Hematopoietic multipotent progenitor cell (in vitro differentiated cells): ENCODE measurements at regions not wholly inside any gene's neighbourhood (a gene's known extent, or its start where the extent isn't known, plus 50 kb on each side); places are given as distances from the start of the nearest gene placed in this dataset.

Experiments
- DNase-seq, 3 donors: peaks; one replicate each; pipeline ENCODE4 v3.0.0-alpha.2; 2011 to 2015; ENCODE audit warnings: low read depth in 2 of 3, low spot score in 2 of 3

GRCh38 chr5:139733698-139734538 lies 61.7 kb upstream of the PSD2 start:
- DNase-seq = no peak

- no peak for DNase-seq
Measured at GRCh38 chr5:139734539-139734916, 61.1 kb upstream of the PSD2 start.

GRCh38 chr5:139738193-139739149 lies 57.1 kb upstream of the PSD2 start:
- DNase-seq = no peak

DNA sequence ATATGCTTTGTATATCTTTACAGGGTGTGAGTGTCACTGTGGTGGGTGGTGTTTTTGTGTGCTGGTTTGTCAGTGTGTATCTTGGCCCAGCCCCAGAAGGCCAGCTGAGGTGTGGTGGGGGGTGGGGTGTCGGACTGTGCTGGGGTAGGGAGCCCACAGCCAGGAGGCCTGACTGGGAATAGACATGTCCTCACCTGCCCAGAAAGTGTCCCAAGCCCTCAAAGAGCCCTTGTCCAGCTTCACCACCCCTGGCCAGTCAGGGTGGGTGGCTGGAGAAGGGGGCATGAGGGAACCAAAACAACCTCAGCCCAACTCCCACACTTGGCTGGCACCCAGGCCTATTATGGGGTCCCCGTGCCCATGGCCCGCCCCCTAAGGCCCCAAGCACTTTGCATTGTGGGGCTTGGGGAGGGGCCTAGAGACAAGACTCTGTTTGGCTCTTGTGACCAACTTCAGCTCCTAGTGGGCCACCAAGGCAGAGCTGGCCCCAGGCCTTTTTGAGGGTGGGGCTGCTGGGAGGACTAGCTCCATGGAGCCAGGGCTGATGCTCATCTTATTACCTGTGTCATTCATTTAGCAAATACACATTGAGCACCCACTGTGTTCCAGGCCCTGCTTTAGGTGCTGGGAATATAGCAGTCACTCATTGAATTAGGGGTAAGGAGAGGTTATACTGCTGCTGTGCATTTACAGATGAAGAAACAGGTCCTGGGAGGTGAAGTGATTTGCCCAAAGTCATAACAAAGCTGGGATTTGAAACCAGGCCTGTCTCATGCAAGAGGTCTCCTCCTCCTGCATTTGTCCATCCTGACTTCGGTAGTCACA lies 56.2 kb upstream of the PSD2 start:
- DNase-seq = no peak

DNA sequence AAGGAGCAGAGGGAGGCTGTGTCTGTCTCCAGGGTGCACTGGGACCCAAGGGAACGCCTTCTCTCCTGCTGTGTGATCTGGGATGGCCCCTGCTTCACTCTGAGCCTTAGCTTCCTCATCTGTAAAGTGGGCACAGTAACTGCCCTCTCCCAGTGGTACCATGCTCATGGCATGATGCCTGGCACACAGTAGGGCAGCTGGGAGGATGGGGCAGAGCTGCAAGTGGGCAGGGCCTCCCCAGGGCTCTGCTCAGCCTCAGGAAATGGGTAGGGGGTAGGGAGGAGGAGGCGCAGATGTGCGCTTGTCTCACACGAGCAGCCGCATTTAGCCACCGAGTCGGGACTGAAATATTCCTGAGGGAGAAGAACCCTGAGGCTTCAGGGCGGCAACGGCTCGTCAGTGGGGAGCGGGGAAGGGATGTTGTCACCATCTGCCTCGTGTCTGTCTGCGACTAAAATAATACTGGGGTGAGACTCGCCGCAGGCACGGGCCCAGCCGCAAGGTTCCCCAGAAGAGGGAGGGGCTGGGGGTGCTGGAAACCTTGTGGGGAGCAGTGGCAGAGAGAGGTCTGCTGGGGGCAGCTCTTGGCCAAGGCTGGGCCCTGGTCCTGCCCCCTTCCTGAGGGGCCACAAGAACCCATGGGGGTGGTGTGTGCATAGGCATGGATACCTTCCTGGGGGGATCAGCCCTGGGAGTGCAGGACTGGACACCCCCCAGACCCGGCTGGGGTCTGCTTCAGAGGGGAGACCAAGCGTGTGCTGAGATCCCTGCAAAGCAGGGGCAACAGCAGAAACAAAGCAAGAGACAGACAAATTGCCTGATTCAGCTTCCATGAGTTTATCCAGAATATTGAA lies 55.2 kb upstream of the PSD2 start:
- no peak for DNase-seq

DNA sequence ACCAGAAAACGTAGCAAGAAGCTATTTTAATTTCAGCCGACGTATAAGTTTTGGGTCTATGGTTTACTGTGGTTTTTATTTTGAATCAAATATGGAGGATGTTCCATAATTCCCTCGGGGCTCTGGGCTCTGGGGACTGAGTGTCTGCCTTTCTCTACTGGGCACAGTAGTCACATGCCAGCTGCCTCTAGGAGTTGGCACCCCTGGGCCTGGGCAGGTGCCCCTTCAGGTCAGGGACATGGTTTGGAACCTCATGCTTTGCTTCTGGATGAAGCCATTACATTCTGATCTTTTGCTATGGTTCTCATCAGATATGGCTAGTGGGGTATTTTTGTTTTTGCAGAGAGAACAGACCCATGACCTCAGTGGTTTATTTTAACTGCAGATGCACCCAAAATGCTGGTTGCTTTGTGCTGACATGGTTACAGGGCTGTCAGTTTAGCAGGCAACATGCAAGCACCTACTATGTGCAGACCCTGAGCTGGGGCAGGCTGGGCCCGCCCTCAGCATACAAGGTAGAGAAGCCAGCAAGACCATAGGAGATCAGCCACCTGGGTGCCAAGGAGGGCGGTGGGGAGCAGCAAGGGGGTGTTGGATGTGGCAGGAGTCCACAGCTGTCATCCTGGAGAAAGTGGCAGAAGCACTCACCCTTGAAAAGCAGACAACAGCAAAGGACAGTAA lies 54.5 kb upstream of the PSD2 start:
- no peak for DNase-seq

DNA sequence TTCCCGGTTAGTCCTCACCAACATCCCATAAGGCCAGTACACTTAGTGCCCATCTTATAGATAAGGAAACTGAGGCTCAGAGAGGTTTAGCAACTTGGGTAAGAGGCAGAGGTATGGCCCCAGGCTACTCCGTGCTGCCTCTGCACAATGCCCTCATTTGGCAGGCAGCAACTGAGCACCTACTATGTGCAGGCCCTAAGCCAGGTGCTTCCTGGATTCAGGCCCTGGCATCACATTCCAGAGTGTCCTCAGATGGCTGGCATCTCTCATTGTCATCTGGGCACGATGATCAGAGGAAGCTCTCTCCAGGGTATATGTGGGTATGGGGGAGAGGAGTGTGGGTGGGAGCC lies 53.8 kb upstream of the PSD2 start:
- no peak for DNase-seq

GRCh38 chr5:139742173-139742903 lies 53.3 kb upstream of the PSD2 start:
- no peak for DNase-seq

GRCh38 chr5:139743001-139743771 lies 52.4 kb upstream of the PSD2 start:
- DNase-seq = no peak

GRCh38 chr5:139743804-139744203 lies 51.8 kb upstream of the PSD2 start:
- no peak for DNase-seq

GRCh38 chr5:139744471-139745131 lies 51.0 kb upstream of the PSD2 start:
- no peak for DNase-seq

- DNase-seq = peak in 2 of 3 donors; percentile 64 to 84
Measured at GRCh38 chr5:139745132-139745799, 50.3 kb upstream of the PSD2 start.

- peak in 2 of 3 donors; percentile 71 to 75 for DNase-seq
Measured at GRCh38 chr5:139745800-139746690, 49.6 kb upstream of the PSD2 start.
